Hepatocyte (in vitro differentiated cells): ENCODE measurements at regions not wholly inside any gene's neighbourhood (a gene's known extent, or its start where the extent isn't known, plus 50 kb on each side); places are given as distances from the start of the nearest gene placed in this dataset.

ENCODE experiments used
- DNase-seq: peaks from one replicate; pipeline ENCODE4 v3.0.0-alpha.2; 2016; ENCODE audit warnings: low spot score
- H2AFZ ChIP-seq: fragments of 200-600 bp; sonication (generic); 2 replicates; pipeline ENCODE4 v1.6.0; 2016; ENCODE audit warnings: antibody characterized with exemption, mild to moderate bottlenecking
- H3K27ac ChIP-seq: fragments of 200-600 bp; sonication (generic); 2 replicates; pipeline ENCODE4 v1.5.1; 2016; ENCODE audit warnings: mild to moderate bottlenecking
- H3K27me3 ChIP-seq: fragments of 200-600 bp; sonication (generic); 2 replicates; pipeline ENCODE4 v1.6.1; 2016
- H3K36me3 ChIP-seq: fragments of 200-600 bp; sonication (generic); replicated peaks from 2 replicates; pipeline ENCODE4 v1.5.1; 2016; ENCODE audit warnings: low read depth; ENCODE audit not compliant: insufficient read depth
- H3K4me1 ChIP-seq: fragments of 200-600 bp; sonication (generic); 2 replicates; pipeline ENCODE4 v1.5.1; 2016; ENCODE audit warnings: mild to moderate bottlenecking, moderate library complexity; ENCODE audit not compliant: insufficient read depth
- H3K4me2 ChIP-seq: fragments of 200-600 bp; sonication (generic); 2 replicates; pipeline ENCODE4 v1.6.0; 2016
- H3K4me3 ChIP-seq: fragments of 200-600 bp; sonication (generic); 2 replicates; pipeline ENCODE4 v1.5.1; 2016; ENCODE audit warnings: mild to moderate bottlenecking
- H3K79me2 ChIP-seq: fragments of 200-600 bp; sonication (generic); 2 replicates; pipeline ENCODE4 v1.6.0; 2017; ENCODE audit warnings: mild to moderate bottlenecking
- H3K9me2 ChIP-seq: fragments of 200-600 bp; sonication (generic); replicated peaks from 2 replicates; pipeline ENCODE4 v1.6.0; 2017; ENCODE audit warnings: mild to moderate bottlenecking; ENCODE audit not compliant: insufficient read depth
- H3K9me3 ChIP-seq: fragments of 200-600 bp; sonication (generic); 2 replicates; pipeline ENCODE4 v1.5.1; 2016; ENCODE audit warnings: low read depth, mild to moderate bottlenecking
- H4K20me1 ChIP-seq: fragments of 200-600 bp; sonication (generic); 2 replicates; pipeline ENCODE4 v1.6.0; 2016; ENCODE audit warnings: mild to moderate bottlenecking; ENCODE audit not compliant: insufficient read depth, poor library complexity, severe bottlenecking
- EZH2 ChIP-seq: fragments of 200-600 bp; sonication (generic); IDR thresholded peaks from 2 replicates; pipeline ENCODE4 v1.6.1; 2016; ENCODE audit warnings: antibody characterized with exemption, mild to moderate bottlenecking, borderline replicate concordance
- EZH2phosphoT487 ChIP-seq: fragments of 200-600 bp; sonication (generic); IDR thresholded peaks from one replicate; pipeline ENCODE4 v1.6.1; 2018; ENCODE audit warnings: antibody characterized with exemption, mild to moderate bottlenecking, low read depth, moderate library complexity; ENCODE audit not compliant: unreplicated experiment, severe bottlenecking
- WGBS: methylation state at CpG from one replicate; pipeline ENCODE4 v1.1.6; 2016; ENCODE audit warnings: low lambda C conversion rate; ENCODE audit errors: missing lambda C conversion rate; 5-methylcytosine and 5-hydroxymethylcytosine counted together
- TF ChIP-seq, protein P1 (sequence below): fragments of 200-600 bp; sonication (generic); IDR thresholded peaks from 2 replicates; pipeline ENCODE4 v1.5.1; 2016; ENCODE audit warnings: antibody characterized with exemption, mild to moderate bottlenecking; ENCODE audit not compliant: poor library complexity

GRCh38 chr13:22240716-22241115 lies 569.8 kb downstream of the FGF9 start:
- Histone ChIP-seq H4K20me1 (no peaks in the 10 kb centered on the region), H3K36me3 (no peaks in the 10 kb centered on the region), H3K9me3 (no peaks in the 10 kb centered on the region), H3K27me3 (no peaks in the 10 kb centered on the region), H3K27ac (peak overlapping the region; percentile 20), H3K4me2 (peak overlapping the region; percentile 0), H3K9me2 (no peaks in the 10 kb centered on the region), H2AFZ (no peak overlapping the region), H3K79me2 (no peaks in the 10 kb centered on the region), H3K4me3 (no peak overlapping the region), H3K4me1 (peaks cover 7% of the 10 kb centered on the region)
- TF ChIP-seq EZH2 (no peak), EZH2phosphoT487 (no peak)
- TF ChIP-seq, protein P1, sequence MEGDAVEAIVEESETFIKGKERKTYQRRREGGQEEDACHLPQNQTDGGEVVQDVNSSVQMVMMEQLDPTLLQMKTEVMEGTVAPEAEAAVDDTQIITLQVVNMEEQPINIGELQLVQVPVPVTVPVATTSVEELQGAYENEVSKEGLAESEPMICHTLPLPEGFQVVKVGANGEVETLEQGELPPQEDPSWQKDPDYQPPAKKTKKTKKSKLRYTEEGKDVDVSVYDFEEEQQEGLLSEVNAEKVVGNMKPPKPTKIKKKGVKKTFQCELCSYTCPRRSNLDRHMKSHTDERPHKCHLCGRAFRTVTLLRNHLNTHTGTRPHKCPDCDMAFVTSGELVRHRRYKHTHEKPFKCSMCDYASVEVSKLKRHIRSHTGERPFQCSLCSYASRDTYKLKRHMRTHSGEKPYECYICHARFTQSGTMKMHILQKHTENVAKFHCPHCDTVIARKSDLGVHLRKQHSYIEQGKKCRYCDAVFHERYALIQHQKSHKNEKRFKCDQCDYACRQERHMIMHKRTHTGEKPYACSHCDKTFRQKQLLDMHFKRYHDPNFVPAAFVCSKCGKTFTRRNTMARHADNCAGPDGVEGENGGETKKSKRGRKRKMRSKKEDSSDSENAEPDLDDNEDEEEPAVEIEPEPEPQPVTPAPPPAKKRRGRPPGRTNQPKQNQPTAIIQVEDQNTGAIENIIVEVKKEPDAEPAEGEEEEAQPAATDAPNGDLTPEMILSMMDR, result no peak
- no peak for DNase-seq
- WGBS, result 48% methylated on average over 1 of the region's 1 CpG

GRCh38 chr13:22243469-22244163 lies 572.7 kb downstream of the FGF9 start:
- no peaks in the 10 kb centered on the region for H3K9me3 ChIP-seq
- H3K4me3 ChIP-seq, result no peak overlapping the region
- H3K27me3 ChIP-seq, result no peaks in the 10 kb centered on the region
- H3K36me3 ChIP-seq, result no peaks in the 10 kb centered on the region
- DNase-seq, result no peak
- H3K4me1 ChIP-seq, result peaks cover 4% of the 10 kb centered on the region
- 50% methylated on average over 9 of the region's 9 CpGs for WGBS
- H3K4me2 ChIP-seq, result no peak overlapping the region
- H4K20me1 ChIP-seq, result no peaks in the 10 kb centered on the region
- H3K79me2 ChIP-seq, result no peaks in the 10 kb centered on the region
- TF ChIP-seq, protein P1, result no peak
- TF ChIP-seq EZH2phosphoT487, result no peak
- TF ChIP-seq EZH2, result no peak
- H3K27ac ChIP-seq, result no peak overlapping the region
- no peaks in the 10 kb centered on the region for H3K9me2 ChIP-seq
- H2AFZ ChIP-seq, result no peak overlapping the region

DNA sequence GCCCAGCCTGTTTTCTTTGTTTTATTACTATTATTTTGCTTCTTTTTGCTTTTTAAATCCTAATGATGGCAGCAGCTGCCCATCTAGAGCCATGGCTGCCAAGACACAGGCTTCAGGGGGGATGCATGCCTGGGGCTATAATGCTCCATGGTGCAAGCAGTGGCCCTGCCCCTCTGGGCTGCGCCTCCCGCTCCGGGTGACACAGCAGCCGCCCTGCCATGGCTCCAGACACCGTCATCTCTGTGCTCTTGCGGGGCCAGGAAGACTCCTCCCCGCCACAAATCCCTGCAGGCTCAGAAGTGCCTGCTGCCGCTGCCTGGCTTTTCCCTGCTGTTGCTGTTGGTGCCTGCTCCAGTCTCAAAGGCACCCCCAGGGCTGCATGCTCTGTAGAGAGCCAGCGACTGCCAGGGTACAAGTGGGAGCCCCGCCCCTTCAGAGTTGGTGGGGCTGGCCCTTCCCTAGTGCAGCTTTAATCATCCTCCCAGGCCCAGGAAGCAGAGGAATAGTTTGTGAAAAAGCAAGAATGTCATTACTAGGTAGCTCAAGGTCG lies 581.5 kb downstream of the FGF9 start:
- Histone ChIP-seq H3K36me3 (no peaks in the 10 kb centered on the region), H4K20me1 (no peaks in the 10 kb centered on the region)
- WGBS, result 89% methylated on average over 11 of the region's 11 CpGs

More for the DNA sequence above, 581.5 kb downstream of the FGF9 start:
- no peak overlapping the region for H3K27ac ChIP-seq
- no peak for TF ChIP-seq EZH2phosphoT487
- TF ChIP-seq, protein P1, result no peak
- H3K79me2 ChIP-seq, result no peaks in the 10 kb centered on the region
- no peak overlapping the region for H3K4me2 ChIP-seq
- H3K4me1 ChIP-seq, result no peaks in the 10 kb centered on the region
- H2AFZ ChIP-seq, result no peak overlapping the region
- no peak for DNase-seq
- no peaks in the 10 kb centered on the region for H3K27me3 ChIP-seq
- H3K9me3 ChIP-seq, result no peaks in the 10 kb centered on the region
- H3K4me3 ChIP-seq, result no peak overlapping the region
- H3K9me2 ChIP-seq, result no peaks in the 10 kb centered on the region
